PC-3 (cell line): ENCODE measurements at regions not wholly inside any gene's neighbourhood (a gene's known extent, or its start where the extent isn't known, plus 50 kb on each side); places are given as distances from the start of the nearest gene placed in this dataset.

Experiments used
- CTCF ChIP-seq: fragments of 300-600 bp; sonication (generic); conservative IDR thresholded peaks from 2 replicates; pipeline ENCODE4 v1.5.1; 2017; ENCODE audit warnings: antibody characterized with exemption, low read depth, mild to moderate bottlenecking, low read length
- EZH2phosphoT487 ChIP-seq: fragments of 300-600 bp; sonication (generic); IDR thresholded peaks from 2 replicates; pipeline ENCODE4 v1.6.1; 2018; ENCODE audit warnings: mild to moderate bottlenecking, antibody characterized with exemption, low read length, borderline replicate concordance

- TF ChIP-seq EZH2phosphoT487 (no peak), CTCF (no peak)
Observed at GRCh38 chr12:74456431-74456830, 81.2 kb upstream of the ATXN7L3B start.
